ENCODE measurements at regions not wholly inside any gene's neighbourhood (a gene's known extent, or its start where the extent isn't known, plus 50 kb on each side); places are given as distances from the start of the nearest gene placed in this dataset.

GRCh38 chr1:235011599-235012435 lies 116.8 kb downstream of the TOMM20 start:
- peak overlapping the region; percentile 94 for H3K27ac ChIP-seq (ENCODE audit: insufficient read depth, low read length, poor library complexity, severe bottlenecking)

GRCh38 chr1:235011064-235011598 lies 117.5 kb downstream of the TOMM20 start:
- H3K27me3 ChIP-seq (replicated peaks; ENCODE audit: control insufficient read depth, insufficient read depth, low read length, poor library complexity, severe bottlenecking) = no peaks in the 10 kb centered on the region
- peak overlapping the region; percentile 16 for H3K4me3 ChIP-seq (ENCODE audit: insufficient read depth, low read depth, low read length, poor library complexity, severe bottlenecking)
- peak; percentile 39 to 55 (median 54) for DNase-seq
- peaks cover 26% of the 10 kb centered on the region for H3K4me1 ChIP-seq (ENCODE audit: control insufficient read depth, insufficient read depth, low read length, poor library complexity, severe bottlenecking)
- no peaks in the 10 kb centered on the region for H3K9me3 ChIP-seq (ENCODE audit: control insufficient read depth, low read length)
- H3K27ac ChIP-seq (ENCODE audit: insufficient read depth, low read length, poor library complexity, severe bottlenecking) = peak overlapping the region; percentile 94
- no peaks in the 10 kb centered on the region for H3K36me3 ChIP-seq (ENCODE audit: control insufficient read depth, insufficient read depth, low read length)

More at GRCh38 chr1:235011599-235012435, 116.8 kb downstream of the TOMM20 start:
- Histone ChIP-seq H3K4me1 (ENCODE audit: control insufficient read depth, insufficient read depth, low read length, poor library complexity, severe bottlenecking) (peaks cover 26% of the 10 kb centered on the region), H3K9me3 (ENCODE audit: control insufficient read depth, low read length) (no peaks in the 10 kb centered on the region), H3K36me3 (ENCODE audit: control insufficient read depth, insufficient read depth, low read length) (no peaks in the 10 kb centered on the region), H3K27me3 (replicated peaks; ENCODE audit: control insufficient read depth, insufficient read depth, low read length, poor library complexity, severe bottlenecking) (no peaks in the 10 kb centered on the region), H3K4me3 (ENCODE audit: insufficient read depth, low read depth, low read length, poor library complexity, severe bottlenecking) (peak overlapping the region; percentile 16)
- peak; percentile 92 to 94 (median 93) for DNase-seq

- H3K27me3 ChIP-seq (replicated peaks; ENCODE audit: control insufficient read depth, insufficient read depth, low read length, poor library complexity, severe bottlenecking) = no peaks in the 10 kb centered on the region
- H3K4me1 ChIP-seq (ENCODE audit: control insufficient read depth, insufficient read depth, low read length, poor library complexity, severe bottlenecking) = peaks cover 21% of the 10 kb centered on the region
- H3K9me3 ChIP-seq (ENCODE audit: control insufficient read depth, low read length) = no peaks in the 10 kb centered on the region
- no peaks in the 10 kb centered on the region for H3K36me3 ChIP-seq (ENCODE audit: control insufficient read depth, insufficient read depth, low read length)
- DNase-seq = no peak
- no peak overlapping the region for H3K4me3 ChIP-seq (ENCODE audit: insufficient read depth, low read depth, low read length, poor library complexity, severe bottlenecking)
- no peak overlapping the region for H3K27ac ChIP-seq (ENCODE audit: insufficient read depth, low read length, poor library complexity, severe bottlenecking)
Observed at GRCh38 chr1:235009561-235010306, 118.9 kb downstream of the TOMM20 start.

GRCh38 chr1:235009074-235009473 lies 119.6 kb downstream of the TOMM20 start:
- H3K27me3 ChIP-seq (replicated peaks; ENCODE audit: control insufficient read depth, insufficient read depth, low read length, poor library complexity, severe bottlenecking) = no peaks in the 10 kb centered on the region
- no peaks in the 10 kb centered on the region for H3K36me3 ChIP-seq (ENCODE audit: control insufficient read depth, insufficient read depth, low read length)
- DNase-seq = no peak
- H3K4me1 ChIP-seq (ENCODE audit: control insufficient read depth, insufficient read depth, low read length, poor library complexity, severe bottlenecking) = peaks cover 21% of the 10 kb centered on the region
- no peaks in the 10 kb centered on the region for H3K9me3 ChIP-seq (ENCODE audit: control insufficient read depth, low read length)
- H3K27ac ChIP-seq (ENCODE audit: insufficient read depth, low read length, poor library complexity, severe bottlenecking) = no peak overlapping the region
- H3K4me3 ChIP-seq (ENCODE audit: insufficient read depth, low read depth, low read length, poor library complexity, severe bottlenecking) = no peak overlapping the region

- no peak for DNase-seq
- H3K27ac ChIP-seq (ENCODE audit: insufficient read depth, low read length, poor library complexity, severe bottlenecking) = no peak overlapping the region
Observed at GRCh38 chr1:235008239-235008638, 120.4 kb downstream of the TOMM20 start.

GRCh38 chr1:235006816-235007215 lies 121.8 kb downstream of the TOMM20 start:
- Histone ChIP-seq H3K4me3 (ENCODE audit: insufficient read depth, low read depth, low read length, poor library complexity, severe bottlenecking) (no peak overlapping the region), H3K27me3 (replicated peaks; ENCODE audit: control insufficient read depth, insufficient read depth, low read length, poor library complexity, severe bottlenecking) (no peaks in the 10 kb centered on the region), H3K27ac (ENCODE audit: insufficient read depth, low read length, poor library complexity, severe bottlenecking) (no peak overlapping the region), H3K36me3 (ENCODE audit: control insufficient read depth, insufficient read depth, low read length) (no peaks in the 10 kb centered on the region), H3K4me1 (ENCODE audit: control insufficient read depth, insufficient read depth, low read length, poor library complexity, severe bottlenecking) (peaks cover 10% of the 10 kb centered on the region), H3K9me3 (ENCODE audit: control insufficient read depth, low read length) (no peaks in the 10 kb centered on the region)
- no peak for DNase-seq

More at GRCh38 chr1:235008239-235008638, 120.4 kb downstream of the TOMM20 start:
- Histone ChIP-seq H3K27me3 (replicated peaks; ENCODE audit: control insufficient read depth, insufficient read depth, low read length, poor library complexity, severe bottlenecking) (no peaks in the 10 kb centered on the region), H3K9me3 (ENCODE audit: control insufficient read depth, low read length) (no peaks in the 10 kb centered on the region), H3K36me3 (ENCODE audit: control insufficient read depth, insufficient read depth, low read length) (no peaks in the 10 kb centered on the region), H3K4me1 (ENCODE audit: control insufficient read depth, insufficient read depth, low read length, poor library complexity, severe bottlenecking) (peaks cover 21% of the 10 kb centered on the region), H3K4me3 (ENCODE audit: insufficient read depth, low read depth, low read length, poor library complexity, severe bottlenecking) (no peak overlapping the region)

GRCh38 chr1:235006132-235006721 lies 122.4 kb downstream of the TOMM20 start:
- Histone ChIP-seq H3K36me3 (ENCODE audit: control insufficient read depth, insufficient read depth, low read length) (no peaks in the 10 kb centered on the region), H3K4me1 (ENCODE audit: control insufficient read depth, insufficient read depth, low read length, poor library complexity, severe bottlenecking) (peaks cover 7% of the 10 kb centered on the region), H3K27ac (ENCODE audit: insufficient read depth, low read length, poor library complexity, severe bottlenecking) (no peak overlapping the region), H3K4me3 (ENCODE audit: insufficient read depth, low read depth, low read length, poor library complexity, severe bottlenecking) (no peak overlapping the region), H3K9me3 (ENCODE audit: control insufficient read depth, low read length) (no peaks in the 10 kb centered on the region), H3K27me3 (replicated peaks; ENCODE audit: control insufficient read depth, insufficient read depth, low read length, poor library complexity, severe bottlenecking) (no peaks in the 10 kb centered on the region)
- no peak for DNase-seq

GRCh38 chr1:235004840-235005391 lies 123.7 kb downstream of the TOMM20 start:
- Histone ChIP-seq H3K9me3 (ENCODE audit: control insufficient read depth, low read length) (no peaks in the 10 kb centered on the region), H3K4me1 (ENCODE audit: control insufficient read depth, insufficient read depth, low read length, poor library complexity, severe bottlenecking) (no peaks in the 10 kb centered on the region), H3K36me3 (ENCODE audit: control insufficient read depth, insufficient read depth, low read length) (no peaks in the 10 kb centered on the region), H3K4me3 (ENCODE audit: insufficient read depth, low read depth, low read length, poor library complexity, severe bottlenecking) (no peak overlapping the region), H3K27ac (ENCODE audit: insufficient read depth, low read length, poor library complexity, severe bottlenecking) (no peak overlapping the region), H3K27me3 (replicated peaks; ENCODE audit: control insufficient read depth, insufficient read depth, low read length, poor library complexity, severe bottlenecking) (no peaks in the 10 kb centered on the region)
- no peak for DNase-seq

- Histone ChIP-seq H3K9me3 (ENCODE audit: control insufficient read depth, low read length) (no peaks in the 10 kb centered on the region), H3K36me3 (ENCODE audit: control insufficient read depth, insufficient read depth, low read length) (no peaks in the 10 kb centered on the region), H3K4me1 (ENCODE audit: control insufficient read depth, insufficient read depth, low read length, poor library complexity, severe bottlenecking) (no peaks in the 10 kb centered on the region), H3K4me3 (ENCODE audit: insufficient read depth, low read depth, low read length, poor library complexity, severe bottlenecking) (no peak overlapping the region), H3K27ac (ENCODE audit: insufficient read depth, low read length, poor library complexity, severe bottlenecking) (no peak overlapping the region), H3K27me3 (replicated peaks; ENCODE audit: control insufficient read depth, insufficient read depth, low read length, poor library complexity, severe bottlenecking) (no peaks in the 10 kb centered on the region)
- DNase-seq = no peak
Observed at GRCh38 chr1:235004276-235004675, 124.4 kb downstream of the TOMM20 start.

Measured in effector memory CD4-positive, alpha-beta T cell (primary cell).